ENCODE measurements at regions not wholly inside any gene's neighbourhood (a gene's known extent, or its start where the extent isn't known, plus 50 kb on each side); places are given as distances from the start of the nearest gene placed in this dataset.
"Not testable (repeated sequence)": the region's sequence is repeated elsewhere in the genome, so short reads cannot be mapped to it uniquely, and the experiment has no call there.

- ATAC-seq; H3K4me1 ChIP-seq; H3K27me3 ChIP-seq; intact Hi-C loops (cut with DNase I; ENCODE audit: low total_unique reads); H3K9me3 ChIP-seq; H3K4me3 ChIP-seq; DNase-seq; H3K27ac ChIP-seq; in situ Hi-C loops (cut with MboI; ENCODE audit: low sequenced_read_pairs in 4 of 4); H3K36me3 ChIP-seq: not testable (repeated sequence)
Measured at GRCh38 chr10:61818251-61818650, 83.2 kb upstream of the ARID5B start.

DNA sequence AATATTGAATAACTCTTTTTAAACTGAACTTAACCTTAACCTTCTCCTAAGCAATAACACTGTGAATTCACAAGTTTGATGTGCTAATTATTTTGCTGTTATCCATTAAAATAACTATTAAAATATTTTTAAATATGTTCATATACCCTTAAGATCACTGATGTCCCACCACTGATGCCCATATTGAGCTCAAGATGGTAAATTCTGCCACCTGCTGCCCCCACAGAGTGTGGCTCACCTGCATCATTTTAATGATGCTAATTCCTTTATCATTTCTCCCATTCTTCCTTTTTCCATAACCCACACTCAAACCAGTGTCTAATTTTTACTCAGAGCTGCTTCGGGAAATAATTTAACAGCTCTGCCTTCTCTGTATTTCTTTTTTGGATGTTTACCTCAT, 82.3 kb upstream of the ARID5B start:
- DNase-seq: no peak
- TF ChIP-seq CTCF (IDR thresholded peaks at IDR 0.05 in 4 of 5, conservative IDR thresholded peaks at IDR 0.05 in 1 of 5): no peak
- no peak for TF ChIP-seq POLR2A (IDR thresholded peaks at IDR 0.05)
- ATAC-seq: no peak
- Histone ChIP-seq H3K27me3 (no peaks in the 10 kb centered on the region), H3K36me3 (no peaks in the 10 kb centered on the region), H3K27ac (no peak overlapping the region), H3K4me3 (no peak overlapping the region), H3K9me3 (no peaks in the 10 kb centered on the region), H3K4me1 (no peaks in the 10 kb centered on the region)
- in situ Hi-C loops (cut with MboI; ENCODE audit: low sequenced_read_pairs in 4 of 4): no loop called here
- intact Hi-C loops (cut with DNase I; ENCODE audit: low total_unique reads): no loop called here

DNA sequence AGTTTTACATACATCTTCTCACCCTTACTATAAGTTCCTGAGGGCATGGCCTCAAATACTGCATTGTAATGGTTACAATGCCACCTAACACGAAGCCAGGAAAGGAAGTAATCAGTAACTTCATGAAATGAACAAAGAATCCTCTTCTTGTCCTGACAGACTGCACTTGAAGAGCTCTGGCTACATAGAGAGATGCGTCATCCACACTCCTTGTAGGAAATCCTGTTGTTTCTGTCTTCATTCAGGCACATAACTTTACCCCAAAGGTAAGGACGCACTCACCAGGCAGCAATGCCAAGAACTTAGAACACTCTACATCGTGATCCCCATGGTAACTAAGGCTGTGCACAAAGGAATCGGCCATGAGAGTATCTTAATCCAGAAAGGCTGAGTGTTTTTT, 80.3 kb upstream of the ARID5B start:
- no peaks in the 10 kb centered on the region for H3K27me3 ChIP-seq
- no peaks in the 10 kb centered on the region for H3K36me3 ChIP-seq
- intact Hi-C loops (cut with DNase I; ENCODE audit: low total_unique reads) (no loop called here), in situ Hi-C loops (cut with MboI; ENCODE audit: low sequenced_read_pairs in 4 of 4) (no loop called here)
- ATAC-seq (no peak), DNase-seq (no peak)
- no peak for TF ChIP-seq POLR2A (IDR thresholded peaks at IDR 0.05)
- no peak for TF ChIP-seq CTCF (IDR thresholded peaks at IDR 0.05 in 4 of 5, conservative IDR thresholded peaks at IDR 0.05 in 1 of 5)
- H3K4me1 ChIP-seq: no peaks in the 10 kb centered on the region
- no peaks in the 10 kb centered on the region for H3K9me3 ChIP-seq
- H3K27ac ChIP-seq: no peak overlapping the region
- H3K4me3 ChIP-seq: no peak overlapping the region

DNA sequence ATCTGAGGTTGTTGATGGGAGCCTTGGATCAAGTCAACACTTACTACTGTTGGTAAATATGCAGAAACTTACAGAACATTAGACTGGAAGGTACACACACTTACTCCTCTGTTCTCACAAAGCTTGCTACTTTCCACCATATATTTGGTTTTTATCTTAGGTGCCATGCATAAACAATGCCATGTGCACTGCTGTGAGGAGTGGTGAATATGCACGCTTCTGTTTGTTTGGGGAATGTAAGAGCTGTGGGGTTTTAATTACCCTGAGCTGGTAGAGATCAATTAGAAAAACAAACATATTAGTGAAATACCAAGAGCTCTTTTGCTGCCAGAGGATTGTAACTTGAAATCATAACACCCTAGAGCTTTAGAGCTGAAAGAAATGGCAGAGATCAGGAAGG, 79.8 kb upstream of the ARID5B start:
- H3K27me3 ChIP-seq: no peaks in the 10 kb centered on the region
- H3K4me1 ChIP-seq: no peaks in the 10 kb centered on the region
- H3K36me3 ChIP-seq: no peaks in the 10 kb centered on the region
- DNase-seq (no peak), ATAC-seq (no peak)
- no peak overlapping the region for H3K27ac ChIP-seq
- TF ChIP-seq CTCF (IDR thresholded peaks at IDR 0.05 in 4 of 5, conservative IDR thresholded peaks at IDR 0.05 in 1 of 5): no peak
- no peak for TF ChIP-seq POLR2A (IDR thresholded peaks at IDR 0.05)
- intact Hi-C loops (cut with DNase I; ENCODE audit: low total_unique reads): no loop called here
- no peaks in the 10 kb centered on the region for H3K9me3 ChIP-seq
- in situ Hi-C loops (cut with MboI; ENCODE audit: low sequenced_read_pairs in 4 of 4): no loop called here
- H3K4me3 ChIP-seq: no peak overlapping the region

- ATAC-seq (no peak), DNase-seq (no peak)
- Histone ChIP-seq H3K9me3 (no peaks in the 10 kb centered on the region), H3K27me3 (no peaks in the 10 kb centered on the region), H3K36me3 (no peaks in the 10 kb centered on the region), H3K4me3 (no peak overlapping the region), H3K4me1 (no peaks in the 10 kb centered on the region), H3K27ac (no peak overlapping the region)
- TF ChIP-seq CTCF (IDR thresholded peaks at IDR 0.05 in 4 of 5, conservative IDR thresholded peaks at IDR 0.05 in 1 of 5): no peak
- TF ChIP-seq POLR2A (IDR thresholded peaks at IDR 0.05): no peak
- intact Hi-C loops (cut with DNase I; ENCODE audit: low total_unique reads) (no loop called here), in situ Hi-C loops (cut with MboI; ENCODE audit: low sequenced_read_pairs in 4 of 4) (no loop called here)
Measured at GRCh38 chr10:61822096-61822495, 79.4 kb upstream of the ARID5B start.

Data from gastrocnemius medialis (tissue), 4 donors.